HG02870 (cell line): ENCODE measurements at regions not wholly inside any gene's neighbourhood (a gene's known extent, or its start where the extent isn't known, plus 50 kb on each side); places are given as distances from the start of the nearest gene placed in this dataset.

Source experiments
- ATAC-seq: cut with Tn5 transposase; IDR thresholded peaks from one replicate; pipeline ENCODE4 v1.9.1; 2021; ENCODE audit warnings: mild to moderate bottlenecking, moderate library complexity; ENCODE audit not compliant: unreplicated experiment

- no peak for ATAC-seq
These were observed 75.4 kb upstream of the AKAP13 start for GRCh38 chr15:85305050-85305449.

GRCh38 chr15:85306946-85307686, 73.3 kb upstream of the AKAP13 start:
- no peak for ATAC-seq

- no peak for ATAC-seq
These were observed 72.7 kb upstream of the AKAP13 start for GRCh38 chr15:85307687-85308045.

- ATAC-seq: no peak
These were observed 68.8 kb upstream of the AKAP13 start for GRCh38 chr15:85311647-85312046.

GRCh38 chr15:85312486-85312885, 67.9 kb upstream of the AKAP13 start:
- ATAC-seq: peak; percentile 97

GRCh38 chr15:85312929-85313331, 67.5 kb upstream of the AKAP13 start:
- ATAC-seq: no peak

GRCh38 chr15:85313339-85313738, 67.1 kb upstream of the AKAP13 start:
- ATAC-seq: no peak

- ATAC-seq: no peak
These were observed 66.3 kb upstream of the AKAP13 start for GRCh38 chr15:85314146-85314545.

- no peak for ATAC-seq
These were observed 65.8 kb upstream of the AKAP13 start for GRCh38 chr15:85314633-85315032.

GRCh38 chr15:85316244-85316934, 64.0 kb upstream of the AKAP13 start:
- no peak for ATAC-seq

- peak; percentile 93 for ATAC-seq
These were observed 62.2 kb upstream of the AKAP13 start for GRCh38 chr15:85318048-85318731.

- ATAC-seq: peak; percentile 20
These were observed 61.7 kb upstream of the AKAP13 start for GRCh38 chr15:85318732-85319076.

- ATAC-seq: no peak
These were observed 56.2 kb upstream of the AKAP13 start for GRCh38 chr15:85324202-85324601.

GRCh38 chr15:85325834-85326233, 54.6 kb upstream of the AKAP13 start:
- no peak for ATAC-seq

GRCh38 chr15:85326291-85326690, 54.1 kb upstream of the AKAP13 start:
- no peak for ATAC-seq

- ATAC-seq: no peak
These were observed 52.6 kb upstream of the AKAP13 start for GRCh38 chr15:85327820-85328219.

- ATAC-seq: peak; percentile 49
These were observed 50.6 kb upstream of the AKAP13 start for GRCh38 chr15:85329561-85330422.
